ENCODE measurements at regions not wholly inside any gene's neighbourhood (a gene's known extent, or its start where the extent isn't known, plus 50 kb on each side); places are given as distances from the start of the nearest gene placed in this dataset.

DNA sequence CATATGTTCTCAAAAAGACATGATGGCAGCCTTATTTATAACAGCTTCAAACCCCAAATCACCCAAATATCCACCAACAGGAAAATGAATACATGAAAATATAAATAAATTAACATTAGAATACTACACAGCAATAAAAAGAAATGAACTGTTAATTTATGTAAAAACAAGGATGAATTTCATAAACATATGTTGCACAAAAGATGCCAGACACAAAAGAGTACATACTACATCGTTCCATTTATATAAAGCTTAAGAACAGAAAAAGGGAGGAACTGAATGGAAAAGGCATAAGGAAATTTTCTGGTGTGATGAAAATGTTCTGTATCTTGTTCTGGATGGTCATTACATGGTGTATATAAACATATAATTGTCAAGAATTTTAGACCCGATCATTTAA, 69.9 kb upstream of the TUSC7 start:
- no peak for TF ChIP-seq TAF1 (IDR thresholded peaks at IDR 0.05; ENCODE audit: low read depth)
- TF ChIP-seq TCF12 (IDR thresholded peaks at IDR 0.05; ENCODE audit: low read depth): no peak
- TF ChIP-seq YY1 (IDR thresholded peaks at IDR 0.05; ENCODE audit: low read depth): no peak
- no peak for TF ChIP-seq EP300 (IDR thresholded peaks at IDR 0.05; ENCODE audit: borderline replicate concordance)
- no peak for TF ChIP-seq CREB1 (IDR thresholded peaks at IDR 0.05; ENCODE audit: low read depth)
- TF ChIP-seq RAD21 (IDR thresholded peaks at IDR 0.05; ENCODE audit: low read depth): no peak
